Heart right ventricle (tissue), 16 donors: ENCODE measurements at regions not wholly inside any gene's neighbourhood (a gene's known extent, or its start where the extent isn't known, plus 50 kb on each side); places are given as distances from the start of the nearest gene placed in this dataset.
A peak's percentile ranks its signal among the peaks of the same experiment; 100 is the strongest.

Source experiments
- ATAC-seq, 8 donors: fragments of 200-7000 bp; cut with Tn5 transposase; one replicate each; pipeline ENCODE4 v1.9.1; 2020; ENCODE audit warnings: mild to moderate bottlenecking in 8 of 8, moderate library complexity in 8 of 8, moderate number of reproducible peaks in 1 of 8
- DNase-seq, 2 donors: peaks; one replicate each; pipeline ENCODE4 v3.0.0-alpha.2; 2020
- H3K27ac ChIP-seq, 10 donors: fragments of 200-600 bp; sonication (generic) in 2 of 10; one replicate each; pipeline versions ENCODE4 v1.5.0 to v1.8.0; 2020 to 2022; ENCODE audit warnings: mild to moderate bottlenecking in 3 of 10
- H3K27me3 ChIP-seq, 7 donors: fragments of 200-600 bp; one replicate each; pipeline ENCODE4 v1.8.0; 2021 to 2022; ENCODE audit warnings: mild to moderate bottlenecking in 2 of 7
- H3K36me3 ChIP-seq, 9 donors: fragments of 200-600 bp; sonication (generic) in 1 of 9; one replicate each; pipeline versions ENCODE4 v1.5.0 to v1.8.0; 2020 to 2022; ENCODE audit warnings: mild to moderate bottlenecking in 2 of 9
- H3K4me1 ChIP-seq, 9 donors: fragments of 200-600 bp; sonication (generic) in 1 of 9; one replicate each; pipeline versions ENCODE4 v1.5.0 to v1.8.0; 2020 to 2022; ENCODE audit warnings: mild to moderate bottlenecking in 4 of 9
- H3K4me3 ChIP-seq, 10 donors: fragments of 200-600 bp; sonication (generic) in 2 of 10; one replicate each; pipeline versions ENCODE4 v1.5.0 to v1.8.0; 2020 to 2022; ENCODE audit warnings: mild to moderate bottlenecking in 7 of 10, moderate library complexity in 2 of 10
- H3K9me3 ChIP-seq, 11 donors: fragments of 200-600 bp in 10 of 11; sonication (generic) in 2 of 11; one replicate each; pipeline versions ENCODE4 v1.5.0 to v1.8.0; 2013 to 2022; ENCODE audit warnings: mild to moderate bottlenecking in 2 of 11, control low read depth in 1 of 11, moderate library complexity in 1 of 11
- WGBS, 2 donors: extraction: QIAGEN DNeasy Blood & Tissue Kit; methylation state at CpG; one replicate each; pipeline ENCODE4 v1.1.7; 2013; ENCODE audit warnings: inconsistent platforms in 1 of 2; 5-methylcytosine and 5-hydroxymethylcytosine counted together
- intact Hi-C, 10 donors: fragments of 100-400 bp; cut with DNase I; formaldehyde crosslinking; loops; one replicate each; pipeline versions ENCODE4 v1.11.1 to v1.14.2; 2022
- TF ChIP-seq, protein P1 (sequence below), 9 donors: fragments of 200-600 bp; sonication (generic) in 2 of 9; IDR thresholded peaks; one replicate each; pipeline versions ENCODE4 v1.5.0 to v1.8.0; 2021 to 2022; ENCODE audit warnings: antibody characterized with exemption in 9 of 9, mild to moderate bottlenecking in 5 of 9, moderate library complexity in 1 of 9
- donor health status: Arrhythmogenic right ventricular cardiomyopathy.
- donor health status: ischemic (EF 13 %, LVEDD 7.1; RV severe dilation, severe dysfunction).
- donor health status: healthy with polysubstance abuse.
- donor health status: DM: no; HTN: yes; CAD: no.
- donor health status: DM: no; HTN: no; CAD: no.
- donor health status: ischemic (EF 25% LVEDD 6.9; RV normal size, moderate dysfunction).
- donor health status: ischemic (EF 25% LVEDD 5.7; RV mildly dilated, moderate dysfunction).
- donor health status: healthy.
- donor health status: DM: yes; HTN: yes; CAD: no.
- donor health status: Ischemic cardiomyopathy.
- donor health status: ischemic (EF 35%, LVEDD 5.7; RV mildly dilated, moderate dysfunction).
- donor health status: nonischemic (EF 11% LVEDD 7.7; RV severe dilation, severe dysfunction).
- donor health status: DM: yes; HTN: yes; CAD: no.
- donor health status: PGD.
- donor health status: ischemic (EF 29% LVEDD 5.4; RV normal size, mild dysfunction).
- donor health status: nonischemic (EF 23%, LVEDD 6.1; RV moderate dilation, normal function).

DNA sequence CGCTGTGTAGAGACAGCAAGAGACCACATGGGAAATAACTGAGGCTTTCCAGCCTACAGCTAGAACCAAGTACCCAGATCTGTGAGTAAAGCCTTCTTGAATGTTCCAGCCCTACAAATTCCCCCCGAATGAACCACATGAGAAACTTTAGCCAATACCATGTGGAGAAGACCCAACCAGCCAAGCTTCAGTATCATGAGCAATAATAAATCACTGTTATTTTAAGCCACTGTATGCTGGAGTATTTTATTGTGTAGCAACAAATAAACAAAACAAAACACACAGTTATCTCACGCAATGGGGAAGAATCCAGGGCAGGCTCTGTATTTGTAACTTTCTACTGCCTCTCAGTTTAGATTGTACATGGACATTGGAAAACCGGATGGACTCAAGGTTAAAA lies 426.2 kb downstream of the CDH11 start:
- 64 to 82% methylated on average over 4 of the region's 4 CpGs for WGBS, 2 donors
- H3K4me1 ChIP-seq = no peaks in the 10 kb centered on the region
- intact Hi-C loops = no loop called here
- no peaks in the 10 kb centered on the region for H3K9me3 ChIP-seq
- TF ChIP-seq, protein P1, sequence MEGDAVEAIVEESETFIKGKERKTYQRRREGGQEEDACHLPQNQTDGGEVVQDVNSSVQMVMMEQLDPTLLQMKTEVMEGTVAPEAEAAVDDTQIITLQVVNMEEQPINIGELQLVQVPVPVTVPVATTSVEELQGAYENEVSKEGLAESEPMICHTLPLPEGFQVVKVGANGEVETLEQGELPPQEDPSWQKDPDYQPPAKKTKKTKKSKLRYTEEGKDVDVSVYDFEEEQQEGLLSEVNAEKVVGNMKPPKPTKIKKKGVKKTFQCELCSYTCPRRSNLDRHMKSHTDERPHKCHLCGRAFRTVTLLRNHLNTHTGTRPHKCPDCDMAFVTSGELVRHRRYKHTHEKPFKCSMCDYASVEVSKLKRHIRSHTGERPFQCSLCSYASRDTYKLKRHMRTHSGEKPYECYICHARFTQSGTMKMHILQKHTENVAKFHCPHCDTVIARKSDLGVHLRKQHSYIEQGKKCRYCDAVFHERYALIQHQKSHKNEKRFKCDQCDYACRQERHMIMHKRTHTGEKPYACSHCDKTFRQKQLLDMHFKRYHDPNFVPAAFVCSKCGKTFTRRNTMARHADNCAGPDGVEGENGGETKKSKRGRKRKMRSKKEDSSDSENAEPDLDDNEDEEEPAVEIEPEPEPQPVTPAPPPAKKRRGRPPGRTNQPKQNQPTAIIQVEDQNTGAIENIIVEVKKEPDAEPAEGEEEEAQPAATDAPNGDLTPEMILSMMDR (IDR thresholded peaks at IDR 0.05) = no peak
- ATAC-seq (peak in 1 of 8 donors; percentile 90), DNase-seq (no peak)
- H3K4me3 ChIP-seq = no peak overlapping the region
- H3K27me3 ChIP-seq = no peaks in the 10 kb centered on the region
- no peak overlapping the region for H3K27ac ChIP-seq
- H3K36me3 ChIP-seq = no peaks in the 10 kb centered on the region

DNA sequence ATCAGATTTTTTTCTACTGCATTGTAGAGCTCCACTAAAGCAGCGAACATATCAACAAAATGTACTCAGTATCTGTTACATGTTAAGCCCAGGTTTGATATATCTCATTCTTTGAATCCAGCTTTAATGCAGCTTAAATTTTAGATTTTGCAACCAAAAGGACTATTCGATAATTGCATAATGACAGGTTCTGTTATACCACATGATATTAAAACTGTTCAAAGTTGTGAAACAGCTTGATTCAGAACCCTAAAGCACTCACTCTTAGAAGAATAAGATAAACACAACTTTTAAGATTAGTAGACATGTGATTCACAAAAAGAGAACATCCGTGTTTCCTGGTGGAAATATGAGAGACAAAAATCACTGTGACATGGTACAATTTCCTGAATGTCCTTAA lies 427.9 kb downstream of the CDH11 start:
- WGBS, 2 donors = 79 to 83% methylated on average over 3 of the region's 3 CpGs
- Histone ChIP-seq H3K4me3 (no peak overlapping the region), H3K9me3 (no peaks in the 10 kb centered on the region), H3K4me1 (no peaks in the 10 kb centered on the region), H3K27ac (no peak overlapping the region), H3K36me3 (no peaks in the 10 kb centered on the region), H3K27me3 (no peaks in the 10 kb centered on the region)
- DNase-seq = no peak
- TF ChIP-seq, protein P1 (IDR thresholded peaks at IDR 0.05) = no peak
- ATAC-seq = no peak
- intact Hi-C loops = no loop called here

DNA sequence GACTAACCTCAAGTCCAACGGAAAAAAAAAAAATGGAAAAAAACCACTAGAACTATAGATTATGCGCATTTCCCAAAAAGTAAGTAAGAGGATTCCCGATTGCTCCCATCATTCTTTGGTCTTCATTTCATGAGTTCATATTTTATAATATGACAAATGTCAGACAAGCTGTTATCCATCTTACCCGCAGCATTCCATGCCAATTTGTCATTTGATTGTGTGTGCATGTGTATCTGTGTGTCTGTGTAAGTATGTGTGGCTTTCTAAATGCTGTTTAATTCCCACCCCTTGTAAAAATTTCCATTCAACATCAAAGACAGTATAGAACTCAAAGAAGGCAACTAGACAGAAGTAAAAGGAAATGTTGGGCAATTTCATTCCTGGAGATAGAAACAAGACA lies 434.1 kb downstream of the CDH11 start:
- intact Hi-C loops = no loop called here
- H3K9me3 ChIP-seq = no peaks in the 10 kb centered on the region
- H3K4me3 ChIP-seq = no peak overlapping the region
- DNase-seq (no peak), ATAC-seq (no peak)
- no peaks in the 10 kb centered on the region for H3K4me1 ChIP-seq
- H3K27me3 ChIP-seq = no peaks in the 10 kb centered on the region
- WGBS, 2 donors = 91 to 93% methylated on average over 4 of the region's 4 CpGs
- no peak overlapping the region for H3K27ac ChIP-seq
- no peaks in the 10 kb centered on the region for H3K36me3 ChIP-seq
- TF ChIP-seq, protein P1 (IDR thresholded peaks at IDR 0.05) = no peak

DNA sequence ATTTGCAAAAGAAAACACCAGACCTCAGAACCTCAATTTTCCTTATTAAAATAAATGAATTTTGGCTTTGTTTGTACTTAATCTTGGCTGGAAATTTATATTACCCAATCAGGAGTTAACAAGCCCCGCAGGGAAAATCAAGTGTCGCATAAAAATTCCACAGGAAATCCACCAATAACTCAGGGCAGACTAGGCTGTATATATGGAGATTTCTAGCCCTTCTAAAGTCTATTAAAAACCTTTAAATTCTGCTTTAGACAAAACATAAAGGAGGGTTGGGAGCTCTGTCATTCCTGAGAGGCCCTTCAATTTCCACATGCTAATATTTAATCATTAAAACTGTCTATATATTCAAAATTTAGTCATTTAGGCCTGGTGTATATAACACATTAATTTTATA lies 434.7 kb downstream of the CDH11 start:
- no peaks in the 10 kb centered on the region for H3K36me3 ChIP-seq
- TF ChIP-seq, protein P1 (IDR thresholded peaks at IDR 0.05) = no peak
- no peak overlapping the region for H3K4me3 ChIP-seq
- ATAC-seq (no peak), DNase-seq (no peak)
- H3K4me1 ChIP-seq = no peaks in the 10 kb centered on the region
- WGBS, 2 donors = 71 to 72% methylated on average over 2 of the region's 2 CpGs
- H3K27me3 ChIP-seq = no peaks in the 10 kb centered on the region
- no peak overlapping the region for H3K27ac ChIP-seq
- H3K9me3 ChIP-seq = no peaks in the 10 kb centered on the region
- intact Hi-C loops = no loop called here
